CD4-positive, alpha-beta T cell treated with Interleukin-12 subunit alpha and Interleukin-12 subunit beta, for 1 hour (primary cell): ENCODE measurements at regions not wholly inside any gene's neighbourhood (a gene's known extent, or its start where the extent isn't known, plus 50 kb on each side); places are given as distances from the start of the nearest gene placed in this dataset.

Experiments
- DNase-seq: peaks from one replicate; pipeline ENCODE4 v3.0.0-alpha.2; 2020

DNA sequence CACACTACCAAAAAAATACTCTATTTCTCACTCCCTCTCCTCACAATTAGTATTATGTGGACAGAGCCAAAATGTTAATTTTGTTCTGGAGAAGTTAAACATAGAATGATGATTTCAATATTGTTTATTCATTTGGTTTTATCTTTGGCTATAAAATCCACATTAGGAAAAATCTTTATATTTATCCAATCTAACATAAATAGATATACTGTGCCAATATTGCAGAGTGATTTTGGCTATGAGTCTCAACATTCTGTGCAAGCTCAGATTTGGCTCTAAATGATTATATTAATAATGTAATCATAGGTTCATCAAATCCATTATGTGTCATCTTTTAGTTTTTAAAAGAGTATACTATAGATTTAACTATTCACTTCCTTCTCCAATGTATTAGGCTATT lies 667.5 kb upstream of the CHORDC1 start:
- DNase-seq = no peak

DNA sequence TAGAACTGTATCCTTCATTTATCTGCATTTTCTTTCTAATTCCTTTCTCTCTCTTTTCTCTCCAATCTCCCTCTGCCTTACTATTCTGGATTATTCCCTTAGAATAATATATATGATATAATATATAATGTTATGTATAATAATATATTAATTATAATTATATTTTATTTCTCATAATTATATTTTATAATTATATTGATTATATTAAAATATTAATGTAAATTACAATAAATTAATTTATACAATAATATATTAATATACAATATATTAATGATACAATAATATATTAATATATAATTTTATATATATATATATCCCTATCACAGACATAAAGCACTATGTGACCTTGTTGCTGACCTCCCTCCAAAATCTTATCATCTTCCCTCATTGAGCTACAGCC lies 661.3 kb upstream of the CHORDC1 start:
- no peak for DNase-seq

DNA sequence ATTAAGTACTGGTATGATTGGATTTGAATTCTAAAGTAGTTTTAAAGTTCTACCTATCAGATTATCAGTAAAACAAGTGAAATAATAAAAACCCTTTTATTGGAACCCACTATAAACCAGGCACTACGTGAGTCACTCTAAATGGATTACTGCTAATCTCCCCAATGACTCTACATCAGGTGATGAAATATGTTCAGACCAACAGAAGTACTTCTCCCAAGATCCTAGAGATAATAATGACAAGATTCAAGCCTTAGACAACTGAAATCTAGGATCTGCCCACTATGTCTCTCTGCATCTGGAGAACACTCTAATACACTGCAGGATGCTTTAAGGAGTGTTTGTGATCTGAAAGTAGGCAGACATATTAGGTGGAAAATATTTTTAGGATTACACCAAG lies 652.1 kb upstream of the CHORDC1 start:
- DNase-seq = no peak

DNA sequence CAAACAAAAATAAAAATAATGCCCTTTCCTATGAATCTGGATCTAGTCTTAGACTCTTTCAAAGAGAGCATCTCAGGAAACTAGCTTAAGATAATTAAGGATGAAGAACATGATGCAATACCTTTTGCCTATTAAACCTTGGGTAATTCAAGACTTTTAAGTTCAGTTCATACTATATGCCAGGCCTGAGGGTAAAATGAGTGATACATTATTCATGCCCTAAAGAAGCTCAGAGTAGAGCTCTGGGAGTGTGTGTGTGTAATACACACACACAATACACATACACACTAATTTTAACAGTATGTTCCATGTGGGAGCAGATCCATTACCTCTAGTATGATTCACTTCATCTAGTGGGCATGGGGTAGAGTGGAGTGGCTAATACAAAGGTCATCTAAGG lies 651.4 kb upstream of the CHORDC1 start:
- no peak for DNase-seq

DNA sequence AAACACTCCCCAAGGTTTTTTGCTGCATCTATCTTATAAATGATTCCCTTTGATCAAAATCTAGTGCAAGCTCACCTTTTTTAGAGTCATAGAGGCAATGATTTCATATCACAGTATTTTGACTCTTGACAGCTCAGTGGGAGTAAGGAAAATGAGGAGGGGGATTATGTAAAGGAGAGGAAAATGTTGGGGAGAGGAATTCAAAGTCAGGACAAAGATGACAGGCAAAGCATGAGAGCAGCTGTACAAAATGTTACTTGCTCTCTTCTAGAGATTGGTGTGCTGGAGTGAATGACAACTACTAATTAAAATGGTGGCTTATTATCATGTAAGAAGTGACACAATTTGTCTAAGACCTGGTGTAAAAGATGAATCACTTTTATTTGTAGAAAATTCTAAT lies 644.6 kb upstream of the CHORDC1 start:
- DNase-seq = no peak

DNA sequence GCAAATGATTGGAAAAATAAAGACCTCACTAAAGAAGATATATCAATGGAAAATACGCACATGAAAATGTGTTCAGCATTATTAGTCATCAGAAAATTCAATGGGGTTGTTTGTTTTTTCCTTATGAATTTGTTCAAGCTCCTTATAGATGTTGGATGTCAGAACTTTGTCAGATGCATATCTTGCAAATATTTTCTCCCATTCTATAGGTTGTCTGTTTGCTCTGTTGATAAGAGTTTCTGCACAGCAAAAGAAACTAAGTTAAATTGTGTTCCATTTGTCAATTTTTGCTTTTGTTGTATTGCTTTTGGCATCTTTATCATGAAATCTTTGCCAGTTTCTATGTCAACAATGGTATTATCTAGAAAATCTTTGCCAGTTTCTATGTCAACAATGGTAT lies 633.9 kb upstream of the CHORDC1 start:
- no peak for DNase-seq

DNA sequence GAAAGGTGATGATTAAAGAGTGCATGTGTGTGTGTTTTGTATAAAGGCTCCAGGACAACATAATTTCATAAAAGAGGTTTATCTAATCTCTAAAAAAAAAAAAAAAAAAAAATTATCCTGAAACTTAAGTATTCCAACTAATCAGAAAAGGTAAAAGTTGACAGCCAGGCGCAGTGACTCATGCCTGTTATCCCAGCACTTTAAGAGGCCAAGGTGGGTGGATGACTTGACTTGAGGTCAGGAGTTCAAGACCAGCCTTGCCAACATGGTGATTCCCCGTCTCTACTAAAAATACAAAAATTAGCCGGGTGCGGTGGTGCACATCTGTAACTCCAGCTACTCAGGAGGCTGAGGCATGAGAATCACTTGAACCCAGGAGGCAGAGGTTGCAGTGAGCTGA lies 632.7 kb upstream of the CHORDC1 start:
- no peak for DNase-seq

DNA sequence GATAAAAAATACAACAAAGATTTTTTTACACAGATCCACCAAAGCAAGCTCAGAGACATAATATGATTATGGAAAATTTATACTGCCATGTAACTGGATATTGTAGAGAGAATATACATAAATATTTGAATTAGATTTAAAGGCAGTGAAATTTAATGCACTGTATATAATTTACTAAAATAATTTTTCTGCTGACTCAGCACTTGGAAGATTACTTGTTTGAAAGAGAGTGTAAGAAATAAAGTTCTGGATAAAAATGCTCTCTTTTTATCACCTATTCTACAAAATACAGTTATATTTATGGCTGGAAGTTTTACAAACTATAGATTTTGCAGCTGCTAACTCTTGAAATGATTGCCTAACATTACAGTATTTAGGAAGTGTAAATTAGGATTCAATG lies 628.3 kb upstream of the CHORDC1 start:
- no peak for DNase-seq

DNA sequence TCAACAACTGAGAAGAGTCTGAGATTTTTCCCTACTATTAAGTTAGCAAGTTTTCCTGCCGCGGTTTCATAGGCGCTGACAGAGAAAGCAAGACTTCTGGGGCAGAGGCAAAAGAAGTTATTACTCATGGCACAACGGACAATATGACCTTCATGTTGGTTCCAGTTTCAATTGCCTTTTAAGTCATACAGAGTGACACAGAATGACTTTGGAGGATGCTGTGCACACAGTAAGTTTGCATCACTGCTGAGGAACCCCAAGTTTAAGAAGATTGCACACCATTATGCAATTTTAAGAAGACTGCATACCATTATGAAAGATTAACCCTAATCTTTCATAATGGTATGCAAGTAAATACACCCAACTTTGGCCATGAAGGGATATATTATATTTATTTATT lies 626.5 kb upstream of the CHORDC1 start:
- DNase-seq = no peak

DNA sequence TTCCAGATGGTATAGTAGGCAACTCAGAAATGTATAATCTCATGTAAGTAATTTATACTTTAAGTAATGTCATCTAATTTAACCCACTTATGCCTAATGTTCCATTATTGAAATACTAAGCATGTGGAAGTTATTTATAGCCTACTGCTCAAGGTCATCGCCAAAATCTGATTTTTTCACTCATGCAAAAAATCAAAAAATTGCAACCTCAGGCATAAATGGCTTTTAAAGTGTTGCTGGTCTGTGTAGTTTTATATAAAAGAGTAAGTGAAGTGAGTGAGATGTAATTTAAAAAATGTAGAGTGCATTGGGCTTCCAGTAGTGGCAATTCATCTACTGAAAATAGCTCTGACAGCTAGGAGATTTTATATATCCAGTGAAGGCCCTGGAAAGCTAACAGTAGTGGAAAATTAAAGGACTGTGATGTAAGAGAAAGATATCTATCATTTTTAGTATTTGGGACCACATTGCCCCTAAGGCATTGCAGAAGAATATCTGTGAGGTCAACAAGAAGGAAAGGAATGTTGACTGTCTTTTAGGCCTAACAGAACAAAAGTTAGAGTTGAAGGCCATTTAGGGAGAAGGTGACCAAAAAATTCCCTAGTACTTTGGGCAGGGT lies 624.5 kb upstream of the CHORDC1 start:
- DNase-seq = no peak

DNA sequence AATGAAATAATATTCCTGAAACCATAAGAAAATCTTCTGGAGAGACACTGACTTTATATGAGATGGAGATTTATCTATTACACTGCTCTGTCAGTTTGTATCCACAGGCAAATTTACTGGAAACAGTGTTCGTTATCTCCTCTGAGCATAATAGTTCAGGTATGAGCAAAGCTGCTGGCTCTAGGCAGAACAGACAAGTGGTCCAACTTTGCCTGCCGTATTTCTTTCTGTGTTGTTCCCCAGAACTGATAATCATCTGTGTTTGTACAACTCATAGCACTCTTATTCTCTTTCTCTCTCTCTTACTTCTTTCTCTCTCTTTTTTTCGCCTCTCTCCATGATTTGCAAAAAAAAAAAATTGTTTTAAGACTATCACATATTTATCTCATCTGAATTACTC lies 623.8 kb upstream of the CHORDC1 start:
- no peak for DNase-seq

DNA sequence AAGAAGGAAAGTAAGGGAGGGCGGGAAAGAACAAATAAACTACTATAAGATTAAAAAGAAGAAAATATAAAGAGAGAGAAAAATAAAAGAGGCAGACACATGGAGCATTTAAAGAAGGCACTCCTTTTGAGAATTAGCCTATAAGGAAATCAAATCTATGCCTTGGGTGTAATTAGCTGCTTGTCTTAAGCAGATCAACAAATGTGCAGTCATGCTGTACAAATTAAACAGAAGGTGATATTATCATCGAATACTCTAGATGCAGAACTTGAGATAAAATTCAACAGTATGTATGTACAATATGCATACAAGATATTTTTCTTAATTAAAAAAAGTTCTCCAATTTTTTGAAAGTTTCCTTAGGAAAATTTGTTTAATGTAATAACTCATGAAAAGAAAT lies 623.0 kb upstream of the CHORDC1 start:
- no peak for DNase-seq

DNA sequence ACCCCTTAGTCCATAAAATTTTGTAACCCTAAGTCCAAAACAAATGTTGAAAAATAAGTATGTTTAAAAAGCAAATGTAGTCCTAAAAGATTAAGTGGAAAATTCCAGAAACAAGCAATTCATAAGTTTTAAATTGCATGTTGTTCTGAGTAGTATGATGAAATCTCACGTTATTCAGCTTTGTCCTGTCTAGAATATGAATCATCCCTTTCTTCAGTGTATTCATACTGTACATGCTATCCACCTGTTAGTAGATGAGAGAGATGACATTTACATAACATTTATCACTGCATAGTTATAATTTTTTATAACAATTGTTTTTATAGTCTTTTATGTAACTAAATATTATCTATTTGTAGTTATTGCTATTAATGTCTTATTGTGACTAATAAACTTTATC lies 622.3 kb upstream of the CHORDC1 start:
- DNase-seq = no peak

DNA sequence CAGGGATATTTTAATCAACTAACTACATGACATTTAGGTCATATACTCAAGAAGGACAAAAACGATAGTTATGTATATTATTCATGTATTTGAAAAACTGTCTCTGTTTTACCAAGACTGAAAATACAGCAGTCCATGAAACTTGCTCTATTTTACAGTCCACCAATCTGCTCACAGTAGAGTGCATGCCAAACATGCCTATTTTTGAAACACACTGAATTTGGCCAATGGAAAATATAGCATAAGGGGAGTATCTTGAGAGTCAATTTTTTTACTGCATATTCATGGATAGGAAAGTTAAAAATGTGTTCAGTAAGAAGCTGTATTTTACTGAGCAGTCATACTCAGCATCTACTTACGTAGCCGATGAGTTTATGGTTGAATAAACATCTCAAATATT lies 621.2 kb upstream of the CHORDC1 start:
- DNase-seq = no peak

DNA sequence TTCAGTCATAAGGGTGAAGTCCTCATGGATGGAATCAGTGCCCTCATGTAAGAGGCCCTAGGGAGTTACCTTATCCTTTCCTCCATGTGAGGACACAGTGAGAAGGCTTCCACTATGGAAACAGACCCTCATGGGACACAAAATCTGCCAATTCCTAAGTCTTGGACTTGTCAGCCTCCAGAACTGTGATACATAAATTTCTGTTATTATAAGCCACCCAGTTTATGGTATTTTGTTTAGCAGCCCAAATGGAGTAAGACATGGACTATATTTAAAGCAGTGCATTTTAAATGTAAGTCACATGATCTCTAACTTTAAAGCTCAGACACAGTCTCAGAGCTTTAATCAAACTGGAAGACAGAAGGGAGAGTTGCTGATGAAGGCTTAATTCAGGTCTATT lies 619.8 kb upstream of the CHORDC1 start:
- DNase-seq = no peak

DNA sequence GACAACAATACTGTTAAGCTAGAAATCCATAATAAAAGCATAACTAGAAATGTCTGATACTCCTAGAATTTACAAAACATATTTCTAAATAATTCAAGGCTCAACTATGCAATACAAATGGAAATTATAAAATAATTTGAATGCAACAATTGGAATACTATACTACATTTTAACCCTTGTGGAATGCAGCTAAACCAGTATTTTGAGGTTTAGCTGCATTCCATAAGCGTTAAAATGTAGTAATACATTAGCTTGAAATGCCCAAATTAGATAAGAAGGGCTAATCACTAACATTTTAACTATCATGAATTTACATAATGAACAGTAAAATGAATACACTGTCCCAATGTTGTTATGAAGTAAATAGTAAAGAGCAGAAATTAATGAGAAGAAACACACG lies 617.2 kb upstream of the CHORDC1 start:
- DNase-seq = no peak

DNA sequence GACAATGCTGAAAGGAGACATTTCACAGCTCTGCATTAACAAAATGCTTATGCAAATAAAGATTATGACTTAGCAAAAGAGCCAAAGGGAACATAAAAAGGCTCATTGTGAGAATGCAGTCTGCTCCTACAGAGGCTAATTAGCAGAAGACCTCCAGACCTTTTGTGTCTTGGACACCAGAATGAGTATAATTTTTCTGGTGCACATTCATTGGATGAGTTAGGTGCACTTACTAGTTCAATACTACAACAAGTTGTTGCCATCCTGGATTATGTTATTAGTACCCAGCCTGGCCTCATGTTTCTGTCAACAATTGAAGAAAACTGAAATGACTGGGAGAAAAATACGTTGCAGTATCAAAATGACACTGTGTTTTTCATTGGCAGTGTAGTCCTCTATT lies 613.2 kb upstream of the CHORDC1 start:
- no peak for DNase-seq

DNA sequence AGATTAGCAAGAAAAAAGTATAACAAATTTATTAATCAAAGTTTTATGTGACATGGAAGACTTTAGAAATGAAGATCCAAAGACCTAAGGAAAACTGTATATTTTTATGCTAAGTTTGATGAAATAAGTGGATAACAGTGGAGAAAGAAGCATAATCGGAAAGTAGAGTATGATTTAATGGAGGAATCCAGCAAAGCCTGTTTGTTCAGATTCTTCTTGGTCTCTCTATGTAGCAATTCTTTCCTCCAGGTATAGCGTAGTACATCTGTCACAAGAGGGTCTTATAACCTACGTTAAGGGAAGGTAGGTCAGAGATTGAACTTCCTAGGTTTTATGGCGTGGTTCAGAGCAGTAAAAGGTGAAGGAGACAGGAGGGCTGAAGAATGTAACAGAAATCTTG lies 600.6 kb upstream of the CHORDC1 start:
- DNase-seq = no peak

DNA sequence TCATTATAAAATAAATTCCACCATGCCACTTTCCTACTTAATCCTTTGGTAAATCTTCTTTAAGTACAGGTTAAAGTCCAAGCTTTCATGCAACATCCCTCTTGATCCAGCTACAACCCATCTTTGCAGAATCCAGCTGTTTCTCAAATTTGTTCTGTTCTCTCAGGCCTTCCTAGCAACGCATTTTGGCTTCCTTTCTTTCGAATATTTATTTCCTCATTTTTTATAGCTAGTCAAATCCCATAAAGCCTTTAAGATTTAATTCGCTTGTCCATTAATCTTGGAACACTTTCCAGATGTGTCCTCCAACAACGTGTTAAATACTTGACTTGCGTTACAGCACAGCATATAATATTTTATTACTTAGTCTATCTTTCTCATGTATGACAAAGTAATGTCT lies 600.1 kb upstream of the CHORDC1 start:
- DNase-seq = no peak

DNA sequence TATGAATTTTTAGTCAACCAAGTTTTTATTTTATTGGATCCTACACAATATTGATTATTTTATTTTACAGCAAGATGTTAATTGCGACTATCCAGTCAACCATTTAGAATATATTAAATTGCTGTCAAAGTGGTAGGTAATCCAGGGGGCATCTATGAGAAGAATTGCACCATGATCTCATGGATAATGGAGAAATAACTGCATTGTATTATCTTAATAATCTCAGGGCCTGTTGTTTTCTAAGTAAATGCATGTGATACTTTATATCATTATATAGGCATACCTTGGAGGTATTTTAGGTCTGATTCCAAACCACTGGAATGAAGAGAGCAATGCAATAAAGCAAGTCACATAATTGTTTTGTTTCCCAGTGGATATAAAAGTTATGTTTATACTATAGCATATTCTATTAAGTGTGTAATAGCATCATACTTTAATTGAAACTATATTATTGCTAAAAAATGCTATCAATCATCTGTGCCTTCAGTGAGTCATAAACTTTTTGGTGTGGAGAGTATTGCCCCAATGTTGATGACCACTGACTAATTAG lies 595.4 kb upstream of the CHORDC1 start:
- no peak for DNase-seq

DNA sequence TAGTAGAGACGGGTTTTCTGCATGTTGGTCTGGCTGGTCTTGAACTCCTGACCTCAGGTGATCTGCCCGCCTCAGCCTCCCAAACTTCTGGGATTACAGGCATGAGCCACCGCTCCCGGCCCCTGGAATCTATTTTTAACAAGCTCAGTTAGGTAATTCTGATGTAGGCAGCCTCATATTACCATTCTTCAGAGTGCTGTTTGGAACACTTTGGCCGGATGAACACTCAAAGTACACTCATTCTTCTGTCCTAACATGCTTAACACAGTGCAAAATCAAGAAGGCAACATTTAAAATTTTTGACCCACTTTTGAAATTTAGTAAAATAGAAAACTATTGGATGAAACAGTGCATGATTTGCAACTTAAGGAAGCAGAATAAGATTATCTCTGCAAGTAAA lies 586.7 kb upstream of the CHORDC1 start:
- no peak for DNase-seq

DNA sequence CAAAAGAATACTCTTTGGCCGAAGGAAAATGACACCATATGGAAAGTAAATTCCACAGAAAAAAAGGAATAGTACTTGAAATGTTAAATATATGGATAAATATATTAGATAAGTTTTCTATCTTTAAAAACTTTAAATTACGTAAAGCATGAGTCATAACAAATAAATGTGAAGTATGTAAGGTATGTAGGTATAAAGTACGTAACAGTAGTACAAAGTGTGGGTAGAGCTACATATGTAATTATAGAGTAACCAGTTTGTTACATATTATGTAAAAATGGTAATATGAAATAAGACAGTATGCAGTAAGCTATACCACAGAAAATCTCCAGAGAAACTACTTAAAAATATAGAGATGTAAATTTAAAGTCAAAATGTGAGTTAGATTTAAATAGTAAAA lies 582.3 kb upstream of the CHORDC1 start:
- DNase-seq = no peak

DNA sequence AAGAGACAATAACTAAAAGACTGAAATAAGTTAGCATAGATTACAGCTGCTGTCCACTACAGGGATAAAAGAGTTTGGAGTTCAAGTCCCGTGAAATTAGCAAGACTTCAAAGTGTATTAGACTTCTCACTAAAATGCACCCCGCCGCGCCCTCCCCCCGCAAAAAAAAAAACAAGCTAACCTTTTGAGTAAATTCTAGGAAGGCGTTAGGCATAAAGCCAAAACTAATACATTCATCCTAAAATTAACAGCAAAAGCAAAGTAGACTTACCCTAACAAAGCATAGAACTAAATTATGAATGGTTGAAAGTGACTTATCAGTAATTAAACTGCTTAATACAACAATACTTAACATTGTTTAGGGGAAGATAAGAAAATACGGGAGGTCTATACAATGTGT lies 581.0 kb upstream of the CHORDC1 start:
- DNase-seq = no peak

DNA sequence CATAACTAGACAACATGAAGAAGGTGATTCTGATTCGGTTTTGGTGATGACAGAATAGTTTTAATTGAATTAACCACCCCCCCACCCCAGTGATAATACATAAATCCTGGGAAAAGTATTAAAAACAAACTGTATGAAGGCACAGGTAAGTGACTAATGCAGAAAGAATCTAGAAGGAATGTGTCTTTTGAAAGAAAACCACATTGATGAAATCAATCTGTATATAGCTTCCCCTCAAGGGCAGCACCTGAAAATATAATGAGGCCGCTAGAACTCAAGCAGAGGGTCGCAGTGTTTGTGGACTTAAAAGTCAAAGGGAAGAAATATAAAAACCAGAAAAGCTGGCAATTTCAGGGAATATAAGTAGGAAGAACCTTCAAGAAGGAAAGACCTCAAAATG lies 580.5 kb upstream of the CHORDC1 start:
- no peak for DNase-seq

DNA sequence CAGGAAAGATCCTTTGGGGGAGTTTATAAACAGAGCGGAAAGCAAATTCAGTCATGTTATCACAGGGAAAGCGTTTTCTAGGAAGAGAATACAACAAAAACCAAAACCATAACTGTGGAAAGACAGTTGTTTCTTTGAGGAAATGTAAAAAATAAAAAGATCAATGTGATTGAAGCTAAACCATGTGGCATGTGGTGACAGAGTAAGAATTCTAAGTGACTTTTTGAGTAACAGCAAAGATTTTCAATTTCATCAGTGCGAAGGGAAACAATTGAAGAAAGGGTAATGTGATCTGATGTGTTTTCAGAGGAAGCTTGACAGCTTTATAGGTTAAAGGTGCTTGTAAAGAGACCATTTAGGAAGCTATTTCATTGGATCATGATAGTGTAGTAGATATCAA lies 575.9 kb upstream of the CHORDC1 start:
- no peak for DNase-seq

DNA sequence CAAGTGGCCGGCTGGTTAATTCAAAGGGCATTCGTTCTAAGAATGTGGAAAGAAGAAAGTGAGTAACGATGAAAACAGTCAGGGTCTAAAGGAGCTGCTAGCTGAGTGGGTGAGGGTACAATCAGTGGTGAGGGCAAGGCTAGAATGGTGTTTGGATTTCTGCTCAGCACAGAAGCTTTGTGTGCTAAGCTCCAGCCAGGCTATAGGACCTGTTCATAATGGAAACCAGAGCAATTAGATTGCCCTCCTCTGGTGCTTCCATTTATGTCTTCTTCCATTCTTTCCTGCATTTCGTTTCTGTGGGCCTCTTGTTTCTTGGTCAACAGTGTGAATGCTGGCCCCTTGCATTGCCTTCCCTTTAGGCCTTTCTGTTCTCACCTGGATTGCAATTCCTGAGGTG lies 572.9 kb upstream of the CHORDC1 start:
- DNase-seq = no peak
